22Rv1 (cell line): ENCODE measurements at regions not wholly inside any gene's neighbourhood (a gene's known extent, or its start where the extent isn't known, plus 50 kb on each side); places are given as distances from the start of the nearest gene placed in this dataset.

Source experiments
- H3K27ac ChIP-seq: fragments of 450-650 bp; 2 replicates; pipeline ENCODE4 v1.5.1; 2017
- CTCF ChIP-seq: fragments of 450-650 bp; IDR thresholded peaks from 2 replicates; pipeline ENCODE4 v1.5.1; 2017; ENCODE audit warnings: mild to moderate bottlenecking
- ZFX ChIP-seq: fragments of 450-650 bp; IDR thresholded peaks from 2 replicates; pipeline ENCODE4 v1.6.1; 2017; ENCODE audit warnings: antibody characterized with exemption, borderline replicate concordance

- H3K27ac ChIP-seq, result no peak overlapping the region
- no peak for TF ChIP-seq CTCF
- no peak for TF ChIP-seq ZFX
Observed at GRCh38 chr21:14762327-14762726, 216.2 kb upstream of the SAMSN1 start.

- no peak for TF ChIP-seq CTCF
- TF ChIP-seq ZFX, result no peak
- H3K27ac ChIP-seq, result no peak overlapping the region
Observed at GRCh38 chr21:14759285-14759684, 213.2 kb upstream of the SAMSN1 start.

DNA sequence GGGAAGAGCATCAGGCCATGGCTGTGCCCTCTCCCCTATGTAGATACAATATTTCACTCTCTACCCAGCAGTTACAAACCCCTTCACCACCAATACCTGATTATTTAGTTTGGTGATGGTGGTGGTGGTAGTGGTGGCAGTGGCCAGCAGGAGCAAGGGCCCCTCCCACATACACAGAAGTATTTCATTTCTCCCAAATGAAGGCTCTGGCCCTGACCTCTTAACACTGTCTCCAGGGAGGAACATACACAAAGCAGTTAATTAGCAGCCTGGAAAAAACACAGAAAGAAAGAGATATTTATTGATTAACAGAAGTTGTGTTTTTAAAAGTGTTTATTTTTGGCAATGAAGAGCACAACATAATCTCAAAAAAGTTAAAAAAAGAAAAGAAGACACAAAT lies 212.7 kb upstream of the SAMSN1 start:
- H3K27ac ChIP-seq, result no peak overlapping the region
- no peak for TF ChIP-seq ZFX
- no peak for TF ChIP-seq CTCF

- TF ChIP-seq CTCF (no peak), ZFX (no peak)
- H3K27ac ChIP-seq, result no peak overlapping the region
Observed at GRCh38 chr21:14757533-14758327, 211.6 kb upstream of the SAMSN1 start.

DNA sequence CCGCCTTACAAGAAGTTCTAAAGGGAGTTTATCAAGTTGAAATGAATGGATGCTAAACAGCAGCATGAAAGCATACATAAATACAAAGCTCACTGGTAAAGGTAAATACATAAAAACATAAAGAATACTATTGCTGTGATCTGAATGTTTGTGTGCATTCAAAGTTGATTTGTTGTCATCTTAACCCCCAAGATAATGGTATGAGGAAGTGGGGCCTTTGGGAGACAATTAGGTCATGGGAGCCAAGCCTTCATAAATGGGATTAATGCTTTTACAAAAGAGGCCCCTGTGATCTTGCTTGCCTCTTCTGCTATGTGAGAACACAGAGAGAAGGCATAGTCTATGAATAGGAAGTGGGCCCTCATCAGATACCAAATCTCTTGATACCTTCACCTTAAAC lies 209.0 kb upstream of the SAMSN1 start:
- TF ChIP-seq ZFX, result no peak
- TF ChIP-seq CTCF, result no peak
- no peak overlapping the region for H3K27ac ChIP-seq

- H3K27ac ChIP-seq, result no peak overlapping the region
- TF ChIP-seq ZFX (no peak), CTCF (no peak)
Observed at GRCh38 chr21:14754682-14755081, 208.6 kb upstream of the SAMSN1 start.

- TF ChIP-seq ZFX, result no peak
- no peak for TF ChIP-seq CTCF
- H3K27ac ChIP-seq, result no peak overlapping the region
Observed at GRCh38 chr21:14754259-14754604, 208.1 kb upstream of the SAMSN1 start.
